Psoas muscle (tissue), 7 donors: ENCODE measurements at regions not wholly inside any gene's neighbourhood (a gene's known extent, or its start where the extent isn't known, plus 50 kb on each side); places are given as distances from the start of the nearest gene placed in this dataset.

Experiments used
- ATAC-seq, 4 donors: fragments of 200-7000 bp; cut with Tn5 transposase; one replicate each; pipeline ENCODE4 v1.9.1; 2020; ENCODE audit warnings: moderate library complexity in 3 of 4, mild to moderate bottlenecking in 2 of 4
- DNase-seq, 2 donors: peaks; one replicate each; pipeline ENCODE4 v3.0.0-alpha.2; 2020
- H3K27ac ChIP-seq: fragments of 200-600 bp; one replicate; pipeline ENCODE4 v1.8.0; 2022
- H3K27me3 ChIP-seq, 3 donors: fragments of 200-600 bp in 1 of 3; one replicate each; pipeline versions ENCODE4 v1.6.1 to v1.8.0; 2013 to 2022; ENCODE audit warnings: low read length in 2 of 3, mild to moderate bottlenecking in 2 of 3, moderate library complexity in 1 of 3; ENCODE audit not compliant: insufficient read depth in 3 of 3
- H3K36me3 ChIP-seq, 2 donors: fragments of 200-600 bp in 1 of 2; one replicate each; pipeline versions ENCODE4 v1.6.1 to v1.8.0; 2013 to 2022; ENCODE audit warnings: low read depth in 1 of 2, mild to moderate bottlenecking in 1 of 2, moderate library complexity in 1 of 2; ENCODE audit not compliant: insufficient read depth in 1 of 2
- H3K4me1 ChIP-seq: fragments of 200-600 bp; one replicate; pipeline ENCODE4 v1.8.0; 2022
- H3K4me3 ChIP-seq: fragments of 200-600 bp; one replicate; pipeline ENCODE4 v1.8.0; 2022; ENCODE audit warnings: mild to moderate bottlenecking
- H3K9me3 ChIP-seq: fragments of 200-600 bp; one replicate; pipeline ENCODE4 v1.8.0; 2022
- WGBS, 3 donors: extraction: QIAGEN DNeasy Blood & Tissue Kit; methylation state at CpG; one replicate each; pipeline versions ENCODE4 v1.1.6 to v1.1.7; 2013; 5-methylcytosine and 5-hydroxymethylcytosine counted together
- intact Hi-C, 2 donors: fragments of 100-400 bp; cut with DNase I; formaldehyde crosslinking; loops; one replicate each; pipeline versions ENCODE4 v1.11.0 to v1.14.2; 2022
- TF ChIP-seq, protein P1 (sequence below): fragments of 200-600 bp; IDR thresholded peaks from one replicate; pipeline ENCODE4 v1.8.0; 2022; ENCODE audit warnings: antibody characterized with exemption
- donor health status: healthy with polysubstance abuse.
- donor health status: DM: no; HTN: no; CAD: no; lungs with moderate emphysema.
- donor health status: Bipolar disorder and iron deficiency.
- donor health status: healthy.
- donor health status: DM: yes; HTN: yes; CAD: no.
- donor health status: DM: no; HTN: no; CAD: no.
- donor health status: DM: yes; HTN: yes; CAD: no.

GRCh38 chr7:156064971-156065386, 252.7 kb upstream of the SHH start:
- intact Hi-C loops = no loop called here
- 14 to 15% (median 14%) methylated on average over 4 of the region's 4 CpGs for WGBS, 3 donors
- TF ChIP-seq, protein P1, sequence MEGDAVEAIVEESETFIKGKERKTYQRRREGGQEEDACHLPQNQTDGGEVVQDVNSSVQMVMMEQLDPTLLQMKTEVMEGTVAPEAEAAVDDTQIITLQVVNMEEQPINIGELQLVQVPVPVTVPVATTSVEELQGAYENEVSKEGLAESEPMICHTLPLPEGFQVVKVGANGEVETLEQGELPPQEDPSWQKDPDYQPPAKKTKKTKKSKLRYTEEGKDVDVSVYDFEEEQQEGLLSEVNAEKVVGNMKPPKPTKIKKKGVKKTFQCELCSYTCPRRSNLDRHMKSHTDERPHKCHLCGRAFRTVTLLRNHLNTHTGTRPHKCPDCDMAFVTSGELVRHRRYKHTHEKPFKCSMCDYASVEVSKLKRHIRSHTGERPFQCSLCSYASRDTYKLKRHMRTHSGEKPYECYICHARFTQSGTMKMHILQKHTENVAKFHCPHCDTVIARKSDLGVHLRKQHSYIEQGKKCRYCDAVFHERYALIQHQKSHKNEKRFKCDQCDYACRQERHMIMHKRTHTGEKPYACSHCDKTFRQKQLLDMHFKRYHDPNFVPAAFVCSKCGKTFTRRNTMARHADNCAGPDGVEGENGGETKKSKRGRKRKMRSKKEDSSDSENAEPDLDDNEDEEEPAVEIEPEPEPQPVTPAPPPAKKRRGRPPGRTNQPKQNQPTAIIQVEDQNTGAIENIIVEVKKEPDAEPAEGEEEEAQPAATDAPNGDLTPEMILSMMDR = no peak
- Histone ChIP-seq H3K27me3 (no peaks in the 10 kb centered on the region), H3K36me3 (no peaks in the 10 kb centered on the region), H3K9me3 (no peaks in the 10 kb centered on the region), H3K27ac (no peak overlapping the region), H3K4me3 (no peak overlapping the region), H3K4me1 (no peaks in the 10 kb centered on the region)
- ATAC-seq = no peak
- DNase-seq = no peak

GRCh38 chr7:156063241-156063810, 251.1 kb upstream of the SHH start:
- no peak for ATAC-seq
- TF ChIP-seq, protein P1 = no peak
- H3K4me3 ChIP-seq = no peak overlapping the region
- no peak overlapping the region for H3K27ac ChIP-seq
- no peaks in the 10 kb centered on the region for H3K4me1 ChIP-seq
- intact Hi-C loops = no loop called here
- 89 to 91% (median 89%) methylated on average over 28 of the region's 28 CpGs for WGBS, 3 donors
- no peaks in the 10 kb centered on the region for H3K36me3 ChIP-seq
- H3K9me3 ChIP-seq = no peaks in the 10 kb centered on the region
- H3K27me3 ChIP-seq = no peaks in the 10 kb centered on the region
- DNase-seq = no peak

GRCh38 chr7:156062286-156062685, 250.0 kb upstream of the SHH start:
- 85 to 92% (median 86%) methylated on average over 9 of the region's 9 CpGs for WGBS, 3 donors
- no peak overlapping the region for H3K4me3 ChIP-seq
- DNase-seq (peak in 1 of 2 donors; percentile 20), ATAC-seq (no peak)
- intact Hi-C loops = no loop called here
- H3K27me3 ChIP-seq = no peaks in the 10 kb centered on the region
- no peak overlapping the region for H3K27ac ChIP-seq
- H3K36me3 ChIP-seq = no peaks in the 10 kb centered on the region
- no peaks in the 10 kb centered on the region for H3K4me1 ChIP-seq
- TF ChIP-seq, protein P1 = no peak
- H3K9me3 ChIP-seq = no peaks in the 10 kb centered on the region

- Histone ChIP-seq H3K27me3 (no peaks in the 10 kb centered on the region), H3K9me3 (no peaks in the 10 kb centered on the region), H3K36me3 (no peaks in the 10 kb centered on the region), H3K4me3 (no peak overlapping the region), H3K4me1 (no peaks in the 10 kb centered on the region), H3K27ac (no peak overlapping the region)
- TF ChIP-seq, protein P1 = no peak
- DNase-seq (peak in 1 of 2 donors; percentile 45), ATAC-seq (no peak)
- intact Hi-C loops = no loop called here
- 83 to 87% (median 87%) methylated on average over 11 of the region's 11 CpGs for WGBS, 3 donors
These were observed 249.5 kb upstream of the SHH start for GRCh38 chr7:156061689-156062255.

DNA sequence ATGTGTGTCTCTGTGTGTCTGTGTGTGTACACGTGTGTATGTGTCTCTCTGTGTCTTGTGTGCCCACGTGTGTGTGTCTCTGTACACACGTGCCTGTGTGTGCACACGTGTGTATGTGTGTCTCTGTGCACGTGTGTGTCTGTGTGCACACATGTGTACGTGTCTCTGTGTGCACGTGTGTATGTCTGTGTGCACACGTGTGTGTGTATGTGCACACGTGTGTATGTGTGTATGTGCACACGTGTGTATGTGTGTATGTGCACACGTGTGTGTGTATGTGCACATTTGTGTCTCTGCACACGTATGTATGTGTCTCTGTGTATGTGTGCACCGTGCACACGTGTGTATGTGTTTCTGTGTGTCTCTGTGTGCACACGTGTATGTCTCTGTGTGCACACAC, 248.7 kb upstream of the SHH start:
- DNase-seq (peak in 1 of 2 donors; percentile 3), ATAC-seq (no peak)
- Histone ChIP-seq H3K27me3 (no peaks in the 10 kb centered on the region), H3K4me3 (no peak overlapping the region), H3K36me3 (no peaks in the 10 kb centered on the region), H3K9me3 (no peaks in the 10 kb centered on the region), H3K4me1 (no peaks in the 10 kb centered on the region), H3K27ac (no peak overlapping the region)
- intact Hi-C loops = no loop called here
- WGBS, 3 donors = 89 to 90% (median 90%) methylated on average over 15 of the region's 15 CpGs
- TF ChIP-seq, protein P1 = no peak
